NT2/D1 (cell line): ENCODE measurements at regions not wholly inside any gene's neighbourhood (a gene's known extent, or its start where the extent isn't known, plus 50 kb on each side); places are given as distances from the start of the nearest gene placed in this dataset.

Experiments
- SUZ12 ChIP-seq: IDR thresholded peaks from 2 replicates; pipeline ENCODE4 v1.6.1; 2011; ENCODE audit not compliant: insufficient read length, insufficient read depth; ENCODE audit errors: extremely low read depth
- YY1 ChIP-seq: IDR thresholded peaks from 2 replicates; pipeline ENCODE4 v1.6.1; 2011; ENCODE audit not compliant: insufficient read length, insufficient read depth
- ZNF274 ChIP-seq: IDR thresholded peaks from 2 replicates; pipeline ENCODE4 v1.6.1; 2011; ENCODE audit warnings: mild to moderate bottlenecking, low read depth, low read length

GRCh38 chr16:8464979-8465378 is 125.3 kb downstream of the TMEM114 start:
- TF ChIP-seq YY1 (no peak), ZNF274 (no peak), SUZ12 (no peak)
